ENCODE measurements at regions not wholly inside any gene's neighbourhood (a gene's known extent, or its start where the extent isn't known, plus 50 kb on each side); places are given as distances from the start of the nearest gene placed in this dataset.

DNA sequence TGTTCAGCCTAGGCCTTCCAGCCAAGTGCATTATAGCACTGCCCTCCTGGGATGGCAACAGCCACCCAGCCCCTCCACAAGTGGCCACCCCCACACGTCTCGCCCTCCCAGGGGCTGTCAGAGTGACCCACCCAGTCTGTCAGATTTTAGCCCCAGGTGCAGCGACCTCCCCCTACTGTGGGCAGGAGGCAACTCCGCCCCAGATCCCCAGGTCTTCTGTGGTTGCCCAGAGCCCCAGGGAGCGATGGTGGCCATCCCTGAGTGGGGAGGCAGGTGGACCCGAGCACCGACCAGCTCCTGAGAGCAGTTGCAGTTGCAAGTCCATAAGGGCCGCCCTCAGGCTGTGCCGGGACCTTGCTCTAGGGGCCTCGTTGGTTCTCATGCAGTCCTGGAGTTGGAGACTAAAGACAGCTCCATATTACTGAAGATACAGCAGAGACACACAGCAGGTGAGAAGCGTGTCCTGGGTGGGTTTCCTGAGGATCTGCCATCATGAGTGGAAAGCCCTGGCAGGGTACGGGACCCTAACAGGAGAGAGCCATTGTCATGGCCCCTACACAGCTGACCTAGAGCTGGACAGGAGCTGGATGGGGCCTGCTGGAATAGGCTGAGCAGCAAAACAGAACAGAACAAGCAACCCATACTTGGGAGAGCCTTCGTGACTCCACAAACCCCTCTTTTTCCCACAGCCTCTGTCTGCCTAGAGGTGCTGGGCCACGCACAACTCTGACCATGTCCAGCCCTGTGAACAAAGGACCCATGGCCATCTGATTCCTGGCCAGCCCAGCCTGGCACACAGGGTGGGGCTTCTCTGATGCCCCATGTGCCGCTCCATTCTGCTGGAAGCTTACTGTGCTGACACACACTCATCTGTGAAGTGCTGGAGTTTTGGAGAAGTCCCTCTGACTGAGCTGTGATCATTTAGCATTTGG lies 110.3 kb upstream of the ALDH1A3 start (continued):
- TF ChIP-seq, protein P1, sequence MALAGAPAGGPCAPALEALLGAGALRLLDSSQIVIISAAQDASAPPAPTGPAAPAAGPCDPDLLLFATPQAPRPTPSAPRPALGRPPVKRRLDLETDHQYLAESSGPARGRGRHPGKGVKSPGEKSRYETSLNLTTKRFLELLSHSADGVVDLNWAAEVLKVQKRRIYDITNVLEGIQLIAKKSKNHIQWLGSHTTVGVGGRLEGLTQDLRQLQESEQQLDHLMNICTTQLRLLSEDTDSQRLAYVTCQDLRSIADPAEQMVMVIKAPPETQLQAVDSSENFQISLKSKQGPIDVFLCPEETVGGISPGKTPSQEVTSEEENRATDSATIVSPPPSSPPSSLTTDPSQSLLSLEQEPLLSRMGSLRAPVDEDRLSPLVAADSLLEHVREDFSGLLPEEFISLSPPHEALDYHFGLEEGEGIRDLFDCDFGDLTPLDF (CRISPR knock-in tag; IDR thresholded peaks at IDR 0.05): no peak

DNA sequence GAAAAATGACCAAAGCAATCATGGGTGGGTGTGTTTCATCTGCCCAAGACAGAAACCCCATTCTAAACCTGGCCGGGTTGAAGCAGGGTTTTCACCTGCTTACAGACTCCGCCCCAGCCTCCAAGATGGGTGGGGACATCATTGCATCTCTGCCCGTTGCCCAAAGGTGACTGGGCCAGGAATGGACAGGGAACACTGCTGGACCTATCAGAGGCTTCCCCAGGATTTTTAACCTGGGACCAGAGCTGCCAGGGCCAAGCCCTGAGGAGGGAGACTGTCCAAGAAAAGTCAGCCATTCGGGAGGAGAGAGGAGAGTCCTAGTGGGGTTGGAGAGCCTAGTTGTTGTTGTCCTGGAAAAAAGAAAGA lies 109.7 kb upstream of the ALDH1A3 start:
- H3K4me3 ChIP-seq: no peak overlapping the region
- intact Hi-C loops (cut with micrococcal nuclease) (no loop called here), in situ Hi-C loops (cut with MboI) (no loop called here)
- H4K20me1 ChIP-seq (replicated peaks; ENCODE audit: control insufficient read depth, insufficient read depth, low read length): no peaks in the 10 kb centered on the region
- no peak for ATAC-seq
- no peaks in the 10 kb centered on the region for H3K9me1 ChIP-seq (ENCODE audit: control insufficient read depth, insufficient read depth, low read length)
- no peaks in the 10 kb centered on the region; a peak in 1 of 5 replicates for H3K4me1 ChIP-seq (replicated peaks in 1 of 2; ENCODE audit: control insufficient read depth in 2 of 2, insufficient read depth in 2 of 2, low read length in 2 of 2)
- no peak for DNase-seq (ENCODE audit: extremely low read depth in 1 of 4, low spot score in 3 of 4)
- H3K9me3 ChIP-seq (replicated peaks; ENCODE audit: control insufficient read depth, insufficient read depth, low read depth, low read length): no peaks in the 10 kb centered on the region
- no peak overlapping the region for H3K27ac ChIP-seq (ENCODE audit: extremely low read depth, low read depth, low read length)
- H3K9ac ChIP-seq (ENCODE audit: insufficient read depth in 1 of 2, low read depth in 2 of 2, low read length in 2 of 2): no peak overlapping the region
- H3K27me3 ChIP-seq (ENCODE audit: control insufficient read depth in 2 of 2, insufficient read depth in 2 of 2, low read length in 2 of 2): peaks cover 16 to 45% of the 10 kb centered on the region in 2 experiments; a peak in 4 of 5 replicates
- 2% methylated on average over 4 of the region's 4 CpGs for WGBS (ENCODE audit: insufficient coverage, low coverage, missing lambda C conversion rate)
- no peaks in the 10 kb centered on the region for H3K79me2 ChIP-seq (ENCODE audit: control insufficient read depth, insufficient read depth, low read length)
- H3K36me3 ChIP-seq (ENCODE audit: control insufficient read depth, insufficient read depth, low read length): no peaks in the 10 kb centered on the region
- TF ChIP-seq HNRNPK (IDR thresholded peaks at IDR 0.05; ENCODE audit: low read depth, low read length, poor library complexity, severe bottlenecking) (no peak), ZNF436 (CRISPR knock-in tag; IDR thresholded peaks at IDR 0.05) (no peak), MTA1 (IDR thresholded peaks at IDR 0.05; ENCODE audit: borderline replicate concordance) (no peak), MLLT1 (IDR thresholded peaks at IDR 0.05) (no peak), SNRNP70 (optimal IDR thresholded peaks at IDR 0.05; ENCODE audit: low read depth, low read length) (no peak), U2AF1 (optimal IDR thresholded peaks at IDR 0.05; ENCODE audit: low read depth, low read length) (no peak), NFE2L1 (tag; IDR thresholded peaks at IDR 0.05; ENCODE audit: borderline replicate concordance, low read depth) (no peak), PTRF (tag; IDR thresholded peaks at IDR 0.05) (no peak), ZFP1 (CRISPR knock-in tag; IDR thresholded peaks at IDR 0.05) (no peak), ZNF586 (CRISPR knock-in tag; conservative IDR thresholded peaks at IDR 0.05) (no peak), HMG20B (CRISPR knock-in tag; IDR thresholded peaks at IDR 0.05) (no peak)
- no peak overlapping the region for H2AFZ ChIP-seq (ENCODE audit: low read depth, low read length)
- H3K4me2 ChIP-seq (ENCODE audit: insufficient read depth, low read length): no peak overlapping the region
- BruUV-seq (replicated peaks): no TSS peak
- no peak for FAIRE-seq
- CTCF ChIA-PET (ENCODE audit: low intra/inter-chr PET ratio): no interaction called here
- POLR2A ChIA-PET: no interaction called here

All from K562 (cell line).